A673 (cell line): ENCODE measurements at regions not wholly inside any gene's neighbourhood (a gene's known extent, or its start where the extent isn't known, plus 50 kb on each side); places are given as distances from the start of the nearest gene placed in this dataset.

Source experiments
- BruUV-seq: library from RNA; stranded (reverse); fragments of 400-500 nt; replicated peaks from 2 replicates; lab custom pipeline; 2021; lab: Mats Ljungman, UMichigan
- CTCF ChIA-PET: fragments of 300-600 bp; sonication (Branson Sonifier 250); formaldehyde crosslinking; loops from one replicate; lab custom pipeline; 2022; ENCODE audit warnings: antibody characterized with exemption; lab: Charles Lee
- POLR2A ChIA-PET: fragments of 300-600 bp; sonication (Branson Sonifier 250); formaldehyde crosslinking; loops from one replicate; lab custom pipeline; 2022; ENCODE audit warnings: antibody characterized with exemption; ENCODE audit not compliant: low non-redundant PET; lab: Charles Lee
- DNase-seq: peaks from one replicate; pipeline ENCODE4 v3.0.0-alpha.2; 2015; ENCODE audit warnings: low spot score
- H3K27ac ChIP-seq: fragments of 200-600 bp; sonication (generic); 2 replicates; pipeline ENCODE4 v1.5.1; 2016; ENCODE audit warnings: mixed run types, low read depth, mild to moderate bottlenecking, mixed read lengths, antibody characterized with exemption, low read length; ENCODE audit not compliant: poor library complexity, severe bottlenecking
- H3K27me3 ChIP-seq: fragments of 200-600 bp; sonication (generic); replicated peaks from 2 replicates; pipeline ENCODE4 v1.6.1; 2017; ENCODE audit warnings: mixed run types, low read depth, mild to moderate bottlenecking, mixed read lengths, antibody characterized with exemption, low read length; ENCODE audit not compliant: insufficient read depth, poor library complexity
- H3K36me3 ChIP-seq: fragments of 200-600 bp; sonication (generic); 2 replicates; pipeline ENCODE4 v1.6.1; 2016; ENCODE audit warnings: mixed run types, mild to moderate bottlenecking, mixed read lengths, antibody characterized with exemption, low read length; ENCODE audit not compliant: insufficient read depth, poor library complexity, severe bottlenecking
- H3K4me1 ChIP-seq: fragments of 200-600 bp; sonication (generic); 2 replicates; pipeline ENCODE4 v1.6.1; 2017; ENCODE audit warnings: mixed run types, mild to moderate bottlenecking, mixed read lengths, antibody characterized with exemption, low read length; ENCODE audit not compliant: insufficient read depth, poor library complexity, severe bottlenecking
- H3K4me3 ChIP-seq: fragments of 200-600 bp; sonication (generic); 2 replicates; pipeline ENCODE4 v1.5.1; 2016; ENCODE audit warnings: low read depth, mixed run types, mild to moderate bottlenecking, mixed read lengths, low read length; ENCODE audit not compliant: poor library complexity, severe bottlenecking
- H3K9me3 ChIP-seq: fragments of 200-600 bp; sonication (generic); 2 replicates; pipeline ENCODE4 v1.6.1; 2016; ENCODE audit warnings: mixed run types, low read depth, mild to moderate bottlenecking, mixed read lengths, antibody characterized with exemption, low read length; ENCODE audit not compliant: poor library complexity, severe bottlenecking
- CTCF ChIP-seq: fragments of 300-800, 200-600 bp; sonication (generic); conservative IDR thresholded peaks from 2 replicates; pipeline ENCODE4 v1.5.1; 2017; ENCODE audit warnings: low read depth, mild to moderate bottlenecking, antibody characterized with exemption, low read length, moderate library complexity, mixed read lengths
- EZH2 ChIP-seq: fragments of 200-600 bp; sonication (generic); IDR thresholded peaks from 2 replicates; pipeline ENCODE4 v1.6.1; 2017; ENCODE audit warnings: borderline replicate concordance, low read depth, mild to moderate bottlenecking, mixed read lengths, antibody characterized with exemption, low read length; ENCODE audit not compliant: poor library complexity, severe bottlenecking
- intact Hi-C: fragments of 100-400 bp; cut with micrococcal nuclease; formaldehyde crosslinking; loops from one replicate; pipeline ENCODE4 v1.10.0; 2022; ENCODE audit not compliant: unreplicated experiment

- H3K27ac ChIP-seq: no peak overlapping the region
- BruUV-seq: no TSS peak
- H3K27me3 ChIP-seq: no peaks in the 10 kb centered on the region
- no peak for TF ChIP-seq EZH2
- TF ChIP-seq CTCF: no peak
- no peaks in the 10 kb centered on the region for H3K9me3 ChIP-seq
- intact Hi-C loops: no loop called here
- ChIA-PET CTCF (no interaction called here), POLR2A (no interaction called here)
- H3K4me3 ChIP-seq: no peak overlapping the region
- no peaks in the 10 kb centered on the region for H3K36me3 ChIP-seq
- no peak for DNase-seq
- no peaks in the 10 kb centered on the region for H3K4me1 ChIP-seq
Measured at GRCh38 chr18:9016633-9017166, 85.8 kb upstream of the NDUFV2 start.

- Histone ChIP-seq H3K27ac (no peak overlapping the region), H3K4me3 (no peak overlapping the region), H3K36me3 (no peaks in the 10 kb centered on the region), H3K27me3 (no peaks in the 10 kb centered on the region), H3K4me1 (no peaks in the 10 kb centered on the region), H3K9me3 (no peaks in the 10 kb centered on the region)
- TF ChIP-seq EZH2 (no peak), CTCF (no peak)
- DNase-seq: peak; percentile 31
- no TSS peak for BruUV-seq
- intact Hi-C loops: no loop called here
- ChIA-PET CTCF (no interaction called here), POLR2A (no interaction called here)
Measured at GRCh38 chr18:9017167-9017904, 85.2 kb upstream of the NDUFV2 start.

- POLR2A ChIA-PET: no interaction called here
- no peaks in the 10 kb centered on the region for H3K4me1 ChIP-seq
- TF ChIP-seq CTCF (no peak), EZH2 (no peak)
- no peak overlapping the region for H3K4me3 ChIP-seq
- H3K36me3 ChIP-seq: no peaks in the 10 kb centered on the region
- no TSS peak for BruUV-seq
- no peaks in the 10 kb centered on the region for H3K27me3 ChIP-seq
- H3K9me3 ChIP-seq: no peaks in the 10 kb centered on the region
- DNase-seq: no peak
- intact Hi-C loops: no loop called here
- H3K27ac ChIP-seq: no peak overlapping the region
- CTCF ChIA-PET: no interaction called here
Measured at GRCh38 chr18:9017905-9018227, 84.6 kb upstream of the NDUFV2 start.
